Suppressor macrophage (primary cell): ENCODE measurements at regions not wholly inside any gene's neighbourhood (a gene's known extent, or its start where the extent isn't known, plus 50 kb on each side); places are given as distances from the start of the nearest gene placed in this dataset.
"Not testable (repeated sequence)": the region's sequence is repeated elsewhere in the genome, so short reads cannot be mapped to it uniquely, and the experiment has no call there.

ENCODE experiments used
- DNase-seq, 4 experiments: peaks; one replicate each; pipeline ENCODE4 v3.0.0-alpha.2; 2020 to 2022

DNA sequence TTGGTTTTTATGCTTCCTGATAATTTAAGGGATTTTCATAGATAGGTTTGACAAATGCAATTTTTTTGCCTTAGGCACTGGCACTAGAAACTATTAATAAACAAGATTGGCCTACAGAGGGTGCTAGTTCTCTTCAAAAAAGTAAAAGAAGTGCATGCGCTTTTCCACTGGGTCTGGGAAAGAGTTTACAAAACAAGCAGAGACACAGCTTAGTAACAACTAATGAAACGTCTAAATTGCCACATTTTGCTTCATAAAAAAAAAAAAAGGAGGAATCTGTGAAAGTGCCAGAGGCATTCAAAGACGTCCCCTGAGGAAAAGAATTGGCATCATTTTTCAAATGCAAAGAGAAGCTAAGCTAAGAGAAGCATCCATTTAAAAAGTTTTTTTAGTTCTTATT, 58.3 kb upstream of the EEA1 start:
- peak; percentile 44 to 89 (median 74) for DNase-seq

DNA sequence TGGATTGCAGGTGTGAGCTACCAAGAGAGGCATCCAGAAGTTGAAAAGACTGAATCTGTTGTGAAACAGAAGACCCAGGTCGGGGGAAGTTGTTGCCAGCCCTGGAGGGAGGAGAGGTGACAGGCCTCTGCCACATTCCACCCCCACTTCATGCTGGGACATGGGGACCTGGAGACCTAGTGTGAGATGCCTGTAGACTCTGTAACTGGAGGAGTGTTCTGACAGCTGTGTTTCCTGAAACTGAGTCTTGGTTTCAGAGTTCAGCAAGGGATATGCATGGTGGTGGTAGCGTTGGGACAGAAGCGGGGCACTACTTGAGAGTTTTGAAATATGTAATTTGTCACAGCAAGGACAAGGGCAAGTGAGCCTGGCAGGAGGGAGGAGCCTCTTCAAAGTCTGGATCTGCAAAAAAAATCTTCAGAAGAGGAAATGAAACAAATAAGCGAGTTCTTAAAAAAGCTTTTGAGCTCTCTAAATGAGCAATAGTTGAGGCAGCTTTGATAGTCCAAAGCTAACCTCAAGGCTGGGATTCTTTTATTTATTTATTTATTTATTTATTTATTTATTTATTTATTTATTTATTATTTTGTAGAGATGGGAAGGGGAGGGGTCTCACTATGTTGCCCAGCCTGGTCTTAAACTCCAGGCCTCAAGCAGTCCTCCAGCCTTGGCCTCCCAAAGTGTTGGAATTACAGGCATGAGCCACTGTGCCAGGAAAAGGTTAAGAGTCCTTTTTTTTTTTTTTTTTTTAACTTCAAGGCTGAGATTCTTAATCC, 58.9 kb upstream of the EEA1 start:
- peak; percentile 77 to 93 (median 87) for DNase-seq

DNA sequence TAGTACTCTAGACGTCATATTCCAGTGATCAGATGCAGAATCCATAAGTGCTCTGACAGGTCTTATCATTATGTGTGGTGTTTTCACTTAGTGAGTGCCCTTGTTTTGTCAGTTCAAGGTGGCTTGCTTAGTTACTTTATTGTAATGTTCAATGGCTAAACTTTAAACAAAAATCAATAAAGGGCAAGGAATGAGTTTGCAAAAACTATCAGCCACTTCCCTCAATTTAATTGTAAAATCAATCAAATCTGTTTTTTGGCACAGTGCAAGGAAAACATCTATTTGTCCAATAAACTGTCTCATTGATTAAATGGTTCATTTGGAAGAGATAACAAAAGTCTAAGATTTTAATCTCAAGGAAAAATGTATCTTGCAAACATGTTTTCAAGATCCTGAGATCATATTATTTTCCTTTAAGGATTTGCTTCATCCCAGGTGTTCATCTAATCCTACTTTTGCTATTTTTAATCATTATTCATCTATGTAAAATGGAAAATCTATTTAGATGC, 59.6 kb upstream of the EEA1 start:
- no peak for DNase-seq

DNA sequence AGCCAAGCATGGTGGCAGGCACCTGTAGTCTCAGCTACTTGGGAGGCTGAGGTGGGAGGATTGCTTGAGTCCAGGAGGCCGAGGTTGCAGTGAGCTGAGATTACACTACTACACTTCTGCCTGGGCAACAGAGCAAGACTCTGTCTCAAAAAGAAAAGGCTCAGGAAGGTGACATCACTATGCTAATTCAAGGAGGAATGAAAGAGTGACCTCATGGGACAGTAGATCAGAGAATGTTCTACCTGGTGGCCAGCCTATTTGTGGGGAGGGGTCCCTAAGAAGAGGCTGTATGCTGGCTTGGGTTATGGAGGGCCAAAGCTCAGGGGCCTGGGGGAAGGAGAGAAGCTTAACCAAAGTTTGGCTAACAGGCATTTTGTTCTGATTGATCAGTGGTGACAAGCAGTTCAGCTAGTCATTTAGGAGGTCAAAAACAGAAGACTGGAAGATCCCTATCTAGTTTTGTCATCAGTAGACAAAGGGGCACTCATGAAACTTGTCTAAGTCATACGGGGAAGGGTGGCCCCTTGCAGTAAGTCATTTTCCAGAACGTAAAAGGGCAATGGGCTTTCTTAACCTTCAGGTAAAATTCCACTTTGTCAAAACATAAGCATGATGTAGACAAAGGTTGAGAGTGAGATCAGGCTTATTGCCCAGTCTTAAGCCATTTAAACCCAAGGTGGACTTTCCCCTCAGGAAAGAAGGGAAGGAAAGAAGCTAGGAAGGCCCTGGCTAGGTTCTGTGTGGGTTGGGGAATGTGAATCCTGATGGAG, 60.8 kb upstream of the EEA1 start:
- no peak for DNase-seq

DNA sequence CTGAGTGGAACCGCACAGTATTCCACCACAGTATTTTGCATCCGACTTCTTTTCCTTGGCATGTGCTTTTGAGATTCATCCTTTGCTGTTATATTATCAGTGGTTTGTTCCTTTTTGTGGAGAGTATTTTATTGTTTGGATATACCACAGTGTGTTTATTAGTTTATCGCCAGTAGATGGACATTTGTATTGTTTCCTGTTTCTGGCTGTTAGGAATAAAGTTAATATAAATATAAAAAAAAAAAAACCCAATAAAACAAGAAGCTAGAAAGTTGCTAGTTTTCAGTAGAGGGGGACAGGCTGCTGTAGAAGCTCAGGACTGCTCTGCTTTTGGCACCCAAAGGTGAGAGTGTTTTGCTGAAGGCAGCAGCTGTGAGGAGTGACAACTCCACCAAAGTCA, 62.0 kb upstream of the EEA1 start:
- no peak for DNase-seq

DNA sequence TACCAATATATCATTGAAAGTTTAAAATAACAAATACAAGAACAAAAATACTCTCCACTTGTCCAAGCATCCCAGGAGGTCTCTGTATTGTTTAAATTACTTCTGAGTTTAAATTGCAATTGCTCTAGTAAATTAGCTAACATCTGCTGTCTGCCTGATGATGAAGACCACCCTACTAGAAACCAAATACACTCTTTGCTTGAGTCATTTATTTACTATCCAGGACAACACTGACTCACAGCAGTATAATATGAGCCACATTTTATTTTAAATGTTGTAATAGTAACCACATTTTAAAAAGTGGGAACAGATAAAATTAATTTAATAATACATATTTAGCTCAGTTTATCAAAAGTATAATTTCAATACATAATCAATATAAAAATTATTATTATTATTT, 62.9 kb upstream of the EEA1 start:
- DNase-seq = no peak

DNA sequence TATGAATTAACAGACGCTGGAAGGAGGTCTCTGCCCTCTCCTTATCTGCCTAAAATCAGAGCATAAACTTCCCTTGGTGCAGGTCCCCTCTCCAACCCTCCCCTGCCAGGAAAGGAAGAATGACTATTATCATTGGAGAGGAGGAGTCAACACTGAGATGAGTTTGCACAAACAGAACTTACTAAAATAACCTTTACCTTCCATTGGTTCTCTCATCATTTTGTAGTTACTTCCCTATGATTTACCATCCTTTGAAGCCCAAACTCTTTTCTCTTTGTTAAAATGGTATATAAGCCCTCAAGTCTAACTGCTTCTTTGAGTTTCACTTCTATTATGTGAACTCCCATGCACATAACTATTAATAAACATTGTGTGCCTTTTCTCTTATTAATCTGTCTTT, 64.2 kb upstream of the EEA1 start:
- no peak for DNase-seq

DNA sequence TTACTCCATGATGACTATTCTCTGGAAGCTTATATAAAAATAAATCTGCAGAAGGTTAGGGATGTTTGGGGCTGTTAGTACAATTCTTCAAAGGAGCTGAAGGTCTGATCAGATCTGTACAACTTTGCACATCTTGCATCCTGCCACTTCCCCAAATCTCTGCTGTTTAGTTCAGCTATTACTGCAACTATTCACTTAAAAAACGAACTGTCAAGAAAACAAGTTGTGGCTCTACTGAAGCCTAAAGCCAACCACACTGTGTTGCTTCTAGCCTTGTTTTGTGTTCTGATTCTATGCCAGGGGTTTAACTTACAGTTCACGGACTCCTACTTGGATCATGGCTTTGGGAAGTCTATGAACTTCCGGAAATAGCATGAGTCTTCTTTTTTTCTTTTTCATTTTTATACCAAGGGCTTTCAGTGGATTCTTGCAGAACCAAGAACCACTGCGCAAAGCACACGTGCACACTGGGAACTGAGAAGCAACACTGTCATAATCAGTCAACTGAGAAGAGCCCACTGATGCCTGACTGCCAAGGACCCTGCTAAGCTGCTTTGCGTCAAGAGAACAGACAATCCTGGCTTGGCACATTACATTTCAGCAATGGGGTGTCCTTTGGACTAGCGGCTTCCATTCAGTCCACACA, 66.3 kb upstream of the EEA1 start:
- DNase-seq = peak in 2 of 4 experiments; percentile 5 to 31

DNA sequence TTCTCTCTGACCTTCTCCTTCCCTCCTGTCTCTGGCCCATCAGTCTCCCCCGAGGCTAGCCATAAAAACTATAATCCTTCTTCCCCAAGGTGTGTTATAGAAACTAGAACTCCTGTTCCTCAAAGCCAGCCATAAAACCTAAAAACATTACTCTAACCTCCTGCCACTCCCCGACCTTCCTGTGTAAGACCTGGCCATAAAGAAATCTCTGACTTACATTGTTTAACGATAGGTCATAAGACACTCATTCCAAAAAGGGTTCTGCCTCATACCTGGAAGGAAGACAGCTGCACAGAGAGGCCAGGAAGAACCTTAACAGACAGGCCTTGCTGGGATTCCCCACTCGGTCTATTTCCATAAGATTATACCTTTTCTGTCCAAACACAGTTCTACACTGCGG, 70.9 kb upstream of the EEA1 start:
- DNase-seq = no peak

DNA sequence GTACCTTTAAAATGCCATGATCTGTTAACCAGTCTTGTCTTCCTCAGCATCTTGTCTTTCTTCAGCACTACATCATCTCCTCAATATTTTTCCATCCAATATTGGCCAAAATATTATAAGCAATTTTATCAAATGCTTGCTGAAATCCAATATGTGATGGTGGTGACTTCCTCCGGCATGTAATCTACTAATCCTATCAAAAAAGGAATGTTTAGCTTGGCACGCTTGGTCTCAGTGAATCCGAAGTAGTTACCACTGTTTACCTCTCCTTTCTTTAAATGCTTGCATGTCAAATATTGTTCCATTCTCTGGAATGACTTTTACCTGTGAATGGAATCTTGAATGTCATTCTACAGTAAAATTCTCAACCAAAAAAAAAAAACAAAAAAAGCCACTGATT, 72.3 kb upstream of the EEA1 start:
- no peak for DNase-seq

DNA sequence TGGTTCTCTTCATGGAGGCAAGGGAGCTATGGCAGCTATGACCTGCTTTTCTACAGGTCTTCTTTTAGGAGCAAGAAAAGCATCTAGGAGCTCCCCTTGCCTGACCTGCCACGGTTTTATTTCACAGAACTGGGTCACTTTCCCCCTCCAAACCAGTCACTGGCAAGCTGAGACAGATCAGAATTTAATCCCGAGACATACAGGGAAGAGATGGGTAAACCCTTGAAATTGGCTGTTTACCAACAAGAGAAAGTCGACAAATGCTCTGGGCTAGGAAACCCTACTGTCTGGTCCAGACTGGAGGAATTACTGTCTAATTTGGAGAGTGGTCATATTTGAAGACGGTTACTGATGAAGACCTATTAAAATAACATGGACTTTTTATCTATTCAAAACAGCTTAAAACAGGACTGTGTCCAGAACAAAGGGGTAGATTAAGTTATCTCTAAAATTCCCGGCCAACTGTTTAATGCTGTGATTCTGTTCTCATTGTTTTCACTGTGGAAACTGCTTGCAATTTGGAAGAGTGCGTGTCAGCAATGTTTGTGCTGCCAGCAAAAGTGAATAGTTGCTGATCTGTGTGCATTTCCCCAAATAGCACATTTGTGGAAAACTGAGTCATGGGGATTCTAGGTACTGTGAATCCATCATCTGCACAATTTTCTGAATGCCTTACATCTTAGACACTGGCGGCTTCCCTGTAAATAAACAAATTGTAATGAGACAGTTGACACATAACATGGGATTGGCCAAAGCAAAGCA, 73.4 kb upstream of the EEA1 start:
- peak in 3 of 4 experiments; percentile 12 to 43 (median 39) for DNase-seq

DNA sequence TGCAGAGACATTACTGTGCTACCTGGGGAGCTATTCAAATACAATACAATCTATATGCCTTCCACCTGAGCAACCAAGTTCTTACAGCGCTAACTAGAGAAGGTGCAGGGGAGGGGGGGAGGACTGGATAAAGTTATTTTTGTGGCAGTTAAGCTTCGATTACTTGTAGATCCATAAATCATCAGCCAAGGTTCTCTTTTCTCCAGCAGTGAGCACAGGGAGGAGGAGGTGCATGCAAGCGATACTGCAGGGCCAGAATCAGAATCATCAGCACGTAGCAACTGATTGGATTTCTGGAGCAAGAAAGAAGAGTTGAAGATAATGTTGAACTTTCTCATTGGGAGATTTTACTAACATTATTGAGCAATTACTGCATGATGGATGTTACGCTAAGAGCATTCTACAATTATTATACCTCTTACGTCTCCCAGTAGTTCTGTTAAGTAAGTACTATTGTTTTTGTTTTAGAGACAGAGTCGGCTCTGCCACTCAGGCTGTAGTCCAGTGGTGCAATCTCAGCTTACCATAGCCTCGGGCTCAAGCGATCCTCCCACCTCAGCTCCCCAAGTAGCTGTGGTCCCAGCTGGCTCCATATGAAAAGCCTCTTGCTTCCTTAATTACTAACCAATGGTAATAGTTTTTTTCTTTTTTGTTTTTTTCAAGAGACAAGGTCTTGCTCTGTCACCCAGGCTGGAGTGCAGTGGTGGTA, 74.6 kb upstream of the EEA1 start:
- no peak for DNase-seq

DNA sequence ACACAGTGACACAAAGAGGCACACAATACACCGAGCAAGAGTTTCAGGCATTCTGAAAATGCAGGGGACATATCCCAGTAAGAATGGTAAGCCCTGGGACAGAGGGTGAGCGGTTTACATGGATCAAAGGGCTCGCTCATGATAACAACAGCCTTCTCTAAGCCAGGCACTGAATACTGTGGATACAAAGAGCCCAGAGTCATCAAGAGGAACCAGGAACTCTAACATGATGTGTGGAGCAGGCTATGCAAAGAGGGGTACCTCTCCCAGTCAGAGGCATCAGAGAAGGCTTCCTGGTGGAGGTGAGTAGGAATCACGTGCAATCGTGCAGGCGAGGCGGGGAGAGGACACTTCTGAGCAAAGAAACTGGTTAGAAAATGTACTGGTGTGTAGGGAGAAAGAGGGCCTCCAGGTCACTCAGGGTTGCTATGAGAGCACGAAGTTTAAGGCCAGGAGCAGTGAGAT, 76.9 kb upstream of the EEA1 start:
- DNase-seq = no peak

DNA sequence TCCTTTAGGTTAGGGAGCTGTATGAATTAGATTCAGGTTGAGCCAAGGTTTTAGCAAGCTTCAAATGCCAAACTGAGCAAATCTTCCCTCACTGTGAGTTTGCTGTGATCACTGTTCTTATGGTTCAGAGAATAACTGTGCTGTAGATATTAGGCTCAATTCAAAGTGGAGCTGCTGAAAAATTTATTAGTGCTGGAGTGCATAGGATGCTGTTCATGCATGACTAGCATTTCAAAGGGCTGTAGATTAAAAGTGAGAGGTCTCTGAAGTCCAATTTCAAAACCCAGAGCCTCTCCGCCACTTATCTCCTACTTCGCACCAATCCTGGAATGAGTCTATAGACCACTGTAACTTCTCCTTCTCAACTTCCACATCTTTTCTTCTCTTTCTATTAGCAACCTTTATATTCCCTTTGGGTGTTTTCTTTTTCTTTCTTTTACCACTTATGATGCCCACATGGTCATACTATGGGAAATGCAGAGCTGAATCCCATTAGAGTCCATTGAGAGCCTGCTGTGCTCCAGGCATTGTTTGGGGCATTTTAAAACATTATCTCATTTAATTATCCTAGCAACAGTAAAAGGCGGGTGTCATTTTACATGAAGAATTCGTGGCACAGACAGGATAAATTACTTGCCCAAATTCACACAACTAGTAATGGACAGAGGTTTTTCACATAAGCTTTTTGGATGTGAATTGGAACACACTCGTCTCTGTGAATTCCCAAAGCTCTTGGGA, 77.5 kb upstream of the EEA1 start:
- no peak for DNase-seq

DNA sequence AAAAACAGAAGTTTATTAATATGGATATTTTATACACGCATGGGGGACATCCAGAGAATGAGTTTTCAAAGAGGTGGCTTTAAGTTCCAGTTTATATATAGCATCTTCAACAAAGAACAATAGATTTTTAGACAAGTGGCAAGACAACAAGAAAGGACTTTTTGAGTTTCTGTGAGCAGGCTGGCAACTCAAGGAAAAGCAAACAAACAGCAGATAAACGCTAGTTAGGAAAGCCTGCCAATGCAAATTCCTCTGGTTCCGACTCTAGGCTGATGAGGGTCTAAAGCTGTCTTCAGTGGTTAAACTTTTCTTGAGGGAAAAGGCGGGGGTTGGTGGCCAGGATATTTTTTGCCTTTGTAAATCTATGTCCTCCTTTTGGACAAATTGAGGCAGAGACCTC, 78.4 kb upstream of the EEA1 start:
- DNase-seq = no peak

DNA sequence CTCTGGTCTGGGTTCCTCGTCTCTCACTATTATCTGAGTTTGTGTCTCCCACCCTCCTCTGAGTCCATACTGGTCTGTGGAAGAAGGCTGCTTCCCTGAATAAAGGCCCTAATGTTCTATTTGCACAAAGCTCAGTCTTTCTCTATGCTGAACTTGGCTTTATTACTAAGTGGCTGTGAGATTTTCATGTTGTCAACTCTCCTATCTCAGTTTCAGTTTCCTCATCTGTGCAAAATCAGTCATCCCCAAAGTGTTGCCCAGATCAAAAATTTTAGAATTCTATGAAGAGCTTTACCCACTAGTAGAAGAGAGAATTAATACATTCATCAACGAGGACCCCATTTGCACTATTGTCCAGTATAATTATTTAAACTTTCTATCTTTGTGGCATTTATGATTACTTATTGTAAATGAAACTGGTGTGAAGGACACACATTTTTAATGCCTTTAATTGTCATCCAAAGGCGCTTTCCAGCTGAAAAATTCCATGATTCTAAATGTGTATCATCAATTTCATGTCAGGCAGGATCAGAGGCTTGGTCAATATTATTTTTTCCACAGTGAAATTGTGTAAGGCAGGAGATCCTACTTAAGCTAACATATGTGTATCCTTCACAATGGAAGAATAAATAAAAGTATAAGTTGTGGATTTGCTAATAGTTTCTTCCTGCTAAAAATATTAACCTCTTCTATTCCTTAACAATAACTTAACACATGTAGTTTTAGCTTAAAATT, 79.1 kb upstream of the EEA1 start:
- DNase-seq = no peak

DNA sequence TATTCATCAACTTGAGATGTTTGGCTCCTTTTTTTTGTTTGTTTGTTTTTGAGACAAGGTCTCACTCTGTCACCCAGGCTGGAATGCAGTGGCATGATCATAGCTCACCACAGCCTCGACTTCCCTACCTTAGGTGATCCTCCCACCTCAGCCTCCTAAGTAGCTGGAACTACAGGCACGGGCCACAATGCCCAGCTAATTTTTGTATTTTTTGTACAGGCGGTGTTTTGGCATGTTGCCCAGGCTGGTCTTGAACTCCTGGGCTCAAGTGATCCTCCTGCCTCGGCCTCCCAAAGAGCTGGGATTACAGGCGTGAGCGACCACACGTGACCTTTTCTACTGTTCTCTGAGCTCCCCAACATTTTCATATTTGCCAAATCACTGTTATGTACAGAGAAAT, 79.8 kb upstream of the EEA1 start:
- DNase-seq = not testable (repeated sequence)

DNA sequence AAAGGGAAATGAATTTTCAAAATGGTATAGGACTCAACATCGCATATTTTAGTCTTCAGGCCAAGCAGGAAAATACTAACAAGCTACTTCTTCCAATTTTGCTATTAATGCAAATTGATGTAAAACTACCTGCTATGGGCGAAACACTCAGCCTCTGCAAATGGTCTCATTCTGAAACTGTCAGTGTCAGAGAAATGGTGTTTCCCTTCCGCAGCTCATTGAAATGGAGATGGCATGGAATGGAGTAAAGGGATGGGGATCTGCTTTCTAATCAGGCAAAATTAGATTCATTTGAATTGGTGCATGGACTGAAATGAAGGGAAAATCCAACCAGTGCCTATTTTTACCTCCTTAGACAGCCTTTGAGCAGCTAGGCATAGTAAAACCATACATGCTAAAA, 80.4 kb upstream of the EEA1 start:
- DNase-seq = no peak

DNA sequence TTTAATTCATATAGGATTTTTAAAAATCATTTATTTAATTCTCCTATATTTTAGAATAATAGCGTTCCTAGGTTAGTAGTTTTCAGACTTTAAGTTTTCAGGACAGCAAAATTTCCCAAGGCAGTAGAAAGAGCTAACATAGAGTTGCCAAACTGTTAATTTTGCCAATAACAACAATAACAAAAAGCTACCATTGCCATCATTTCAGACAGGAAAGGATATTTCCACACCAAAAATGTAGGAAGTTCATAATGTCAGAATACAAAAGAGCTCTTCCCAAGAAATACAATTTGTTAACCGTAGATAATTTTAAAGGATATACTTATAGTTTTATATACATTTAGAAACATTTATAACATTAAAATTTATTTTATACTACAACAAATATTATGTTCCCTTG, 81.4 kb upstream of the EEA1 start:
- DNase-seq = no peak

DNA sequence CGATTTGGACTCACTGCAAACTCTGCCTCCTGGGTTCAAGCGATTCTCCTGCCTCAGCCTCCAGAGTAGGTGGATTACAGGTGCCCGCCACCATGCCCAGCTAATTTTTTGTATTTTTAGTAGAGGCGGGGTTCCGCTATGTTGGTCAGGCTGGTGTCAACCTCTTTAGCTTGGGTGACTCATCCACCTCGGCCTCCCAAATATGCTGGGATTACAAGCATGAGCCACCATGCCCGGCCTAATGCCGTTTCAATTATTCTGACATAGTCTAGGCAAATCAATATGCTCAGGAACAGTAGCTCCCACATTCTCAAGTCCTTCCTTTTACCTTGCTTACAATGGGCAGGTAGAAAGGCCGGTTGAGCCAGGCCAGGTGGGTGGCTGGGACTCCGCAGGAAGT, 82.0 kb upstream of the EEA1 start:
- DNase-seq = no peak
